Activated CD8-positive, alpha-beta memory T cell treated with anti-CD3 and anti-CD28 coated beads, Interleukin-2, amount 10 ng/mL, durations not matched to agents 7 days and 5 days (primary cell): ENCODE measurements at regions not wholly inside any gene's neighbourhood (a gene's known extent, or its start where the extent isn't known, plus 50 kb on each side); places are given as distances from the start of the nearest gene placed in this dataset.

Experiments used
- ATAC-seq: fragments of 150-1000 bp; cut with Tn5 transposase; one replicate; pipeline ENCODE4 v1.10.0; 2021; ENCODE audit warnings: moderate library complexity
- CTCF ChIA-PET: fragments of 350-600 bp; sonication (Branson Sonifier 250); formaldehyde crosslinking; loops from one replicate; lab custom pipeline; 2021; ENCODE audit warnings: antibody characterized with exemption; lab: Charles Lee
- DNase-seq: peaks from one replicate; pipeline ENCODE4 v3.0.0-alpha.2; 2020
- H3K27ac Mint-ChIP-seq: one replicate; pipeline ENCODE4 v1.8.0; 2021; ENCODE audit warnings: mild to moderate bottlenecking, mixed read lengths
- H3K27me3 Mint-ChIP-seq: one replicate; pipeline ENCODE4 v1.8.0; 2021; ENCODE audit warnings: mixed read lengths
- H3K36me3 Mint-ChIP-seq: one replicate; pipeline ENCODE4 v1.8.0; 2021; ENCODE audit warnings: mild to moderate bottlenecking, mixed read lengths
- H3K4me1 Mint-ChIP-seq: one replicate; pipeline ENCODE4 v1.8.0; 2021; ENCODE audit warnings: mixed read lengths
- H3K4me3 Mint-ChIP-seq: one replicate; pipeline ENCODE4 v1.8.0; 2021; ENCODE audit warnings: mild to moderate bottlenecking, moderate library complexity, mixed read lengths
- H3K9me3 Mint-ChIP-seq: one replicate; pipeline ENCODE4 v1.8.0; 2022; ENCODE audit warnings: low read depth, mixed read lengths

DNA sequence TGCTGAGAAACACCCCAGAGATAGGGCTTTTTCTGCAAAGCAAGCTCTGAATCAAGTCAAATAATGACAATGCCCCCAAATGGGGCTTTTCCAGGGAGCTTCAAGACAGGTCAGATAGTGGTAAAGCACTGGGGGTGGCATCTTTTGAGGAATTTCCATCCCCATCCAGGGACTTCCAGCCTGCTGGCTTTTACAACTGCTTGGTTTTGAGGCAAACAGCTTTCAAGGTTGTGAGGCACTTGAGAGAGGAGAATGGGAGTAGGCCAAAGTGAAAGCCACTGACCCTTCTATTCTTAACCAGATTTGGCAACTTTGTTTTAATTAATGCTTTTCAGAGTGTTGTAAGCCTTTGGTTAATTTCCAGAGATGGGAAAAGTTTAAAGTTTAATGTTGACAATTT is 762.0 kb upstream of the POU3F3 start:
- CTCF ChIA-PET: no interaction called here
- no peak overlapping the region for H3K27ac Mint-ChIP-seq

DNA sequence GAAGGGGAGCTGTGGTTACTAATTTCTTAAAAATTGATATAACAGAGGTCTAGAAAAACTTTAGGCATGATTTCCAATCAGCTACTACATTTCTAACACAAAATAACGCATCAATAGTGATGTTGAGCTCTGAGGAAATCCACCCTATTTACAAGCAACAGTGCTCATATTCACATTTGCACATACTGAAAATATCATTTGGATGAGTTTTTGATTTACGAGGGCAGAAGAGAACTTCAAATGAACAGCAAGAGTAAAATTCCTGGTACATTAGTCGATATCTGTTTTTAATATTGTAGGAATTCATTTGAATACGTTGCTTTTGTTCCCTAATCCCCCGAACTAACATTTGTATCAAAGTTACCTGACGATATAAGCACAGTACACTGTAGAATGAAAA is 761.0 kb upstream of the POU3F3 start:
- no peak overlapping the region for H3K4me3 Mint-ChIP-seq
- DNase-seq (no peak), ATAC-seq (no peak)
- H3K27ac Mint-ChIP-seq: no peak overlapping the region
- H3K4me1 Mint-ChIP-seq: no peaks in the 10 kb centered on the region
- peaks cover 9% of the 10 kb centered on the region for H3K9me3 Mint-ChIP-seq
- no peaks in the 10 kb centered on the region for H3K27me3 Mint-ChIP-seq
- CTCF ChIA-PET: no interaction called here
- no peaks in the 10 kb centered on the region for H3K36me3 Mint-ChIP-seq

More for the DNA sequence above, 762.0 kb upstream of the POU3F3 start:
- H3K27me3 Mint-ChIP-seq: no peaks in the 10 kb centered on the region
- DNase-seq: no peak
- H3K4me3 Mint-ChIP-seq: no peak overlapping the region
- ATAC-seq: no peak
- H3K36me3 Mint-ChIP-seq: no peaks in the 10 kb centered on the region
- peaks cover 5% of the 10 kb centered on the region for H3K9me3 Mint-ChIP-seq
- H3K4me1 Mint-ChIP-seq: no peaks in the 10 kb centered on the region

DNA sequence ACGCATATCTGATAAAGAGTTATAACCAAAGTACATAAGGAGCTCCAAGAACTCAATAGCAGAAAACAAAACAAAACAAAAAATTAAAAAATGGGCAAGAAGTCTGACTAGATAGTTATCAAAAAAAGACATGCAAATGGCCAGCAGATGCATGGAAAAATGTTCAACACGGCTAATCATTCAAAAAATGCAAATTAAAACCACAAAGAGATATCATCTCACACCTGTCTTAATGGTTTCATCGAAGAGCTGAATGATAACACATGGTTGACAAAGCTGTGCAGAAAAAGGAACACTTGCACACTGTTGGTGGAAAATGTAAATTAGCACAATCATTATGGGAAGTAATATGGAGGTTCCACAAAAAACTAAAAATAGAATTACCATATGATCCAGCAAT is 751.3 kb upstream of the POU3F3 start:
- H3K4me1 Mint-ChIP-seq: no peaks in the 10 kb centered on the region
- no peaks in the 10 kb centered on the region for H3K36me3 Mint-ChIP-seq
- DNase-seq (no peak), ATAC-seq (no peak)
- CTCF ChIA-PET: no interaction called here
- no peak overlapping the region for H3K27ac Mint-ChIP-seq
- H3K9me3 Mint-ChIP-seq: peaks cover 8% of the 10 kb centered on the region
- H3K4me3 Mint-ChIP-seq: no peak overlapping the region
- H3K27me3 Mint-ChIP-seq: no peaks in the 10 kb centered on the region

DNA sequence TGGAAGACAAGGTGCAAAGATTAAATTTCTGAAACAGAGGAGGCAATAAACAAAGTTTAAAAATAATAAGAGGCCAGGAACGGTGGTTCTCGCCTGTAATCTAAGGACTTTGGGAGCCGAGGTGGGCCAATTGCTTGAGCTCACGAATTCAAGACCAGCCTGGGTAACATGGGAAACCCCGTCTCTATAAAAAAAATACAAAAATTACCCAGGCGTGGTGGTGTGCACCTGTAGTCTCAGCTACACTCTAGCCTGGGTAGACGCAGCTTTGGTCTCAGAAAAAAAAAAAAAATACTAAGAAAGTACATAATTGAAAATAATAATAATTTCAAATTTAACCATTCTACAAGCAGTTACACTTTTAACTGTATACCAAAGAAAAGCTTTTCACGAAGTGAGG is 744.6 kb upstream of the POU3F3 start:
- CTCF ChIA-PET: no interaction called here
- no peaks in the 10 kb centered on the region for H3K36me3 Mint-ChIP-seq
- H3K9me3 Mint-ChIP-seq: peaks cover 3% of the 10 kb centered on the region
- DNase-seq: no peak
- no peaks in the 10 kb centered on the region for H3K27me3 Mint-ChIP-seq
- no peak overlapping the region for H3K27ac Mint-ChIP-seq
- H3K4me3 Mint-ChIP-seq: no peak overlapping the region
- ATAC-seq: no peak
- no peaks in the 10 kb centered on the region for H3K4me1 Mint-ChIP-seq

DNA sequence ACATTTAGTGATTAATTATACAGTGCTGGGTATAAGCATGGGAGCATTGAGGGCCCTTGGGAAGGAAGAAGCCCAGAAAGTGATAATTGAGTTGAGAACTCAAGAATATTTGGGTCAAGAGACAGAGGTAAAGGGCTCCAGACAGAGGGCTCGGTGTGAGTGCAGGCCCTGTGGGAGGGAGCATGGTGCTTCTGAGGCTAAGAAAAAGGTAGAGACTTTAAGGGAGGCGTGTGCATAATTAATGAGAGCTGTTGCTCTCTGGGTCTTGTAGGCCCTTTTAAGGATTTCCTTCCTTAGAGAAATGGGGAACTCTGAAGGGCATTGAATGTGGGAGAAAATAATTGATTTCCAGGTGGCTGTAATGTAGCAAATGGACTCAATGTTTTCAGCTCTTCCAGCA is 735.0 kb upstream of the POU3F3 start:
- no peak for DNase-seq
- CTCF ChIA-PET: no interaction called here
- H3K36me3 Mint-ChIP-seq: no peaks in the 10 kb centered on the region
- no peak overlapping the region for H3K27ac Mint-ChIP-seq
- no peaks in the 10 kb centered on the region for H3K4me1 Mint-ChIP-seq
- no peaks in the 10 kb centered on the region for H3K27me3 Mint-ChIP-seq
- peaks cover 9% of the 10 kb centered on the region for H3K9me3 Mint-ChIP-seq
- no peak for ATAC-seq
- H3K4me3 Mint-ChIP-seq: no peak overlapping the region

DNA sequence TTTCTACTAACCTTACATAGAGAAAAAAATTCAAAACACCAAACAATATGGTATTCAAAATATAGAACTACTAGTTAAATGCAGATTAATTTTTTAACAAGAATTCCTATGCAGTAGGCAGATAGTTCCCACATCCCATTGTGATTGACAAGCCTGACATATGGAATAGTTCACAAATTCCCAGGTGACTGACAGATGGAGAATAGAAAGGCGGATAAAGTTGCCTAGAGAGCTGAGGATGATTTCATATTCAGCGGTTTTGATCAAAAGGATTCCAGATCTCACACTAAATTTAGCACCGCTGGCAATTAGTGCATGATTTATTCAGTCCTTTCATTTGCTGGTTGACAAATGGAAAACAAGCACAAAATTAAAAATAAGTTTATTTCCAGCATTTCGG is 733.7 kb upstream of the POU3F3 start:
- CTCF ChIA-PET: no interaction called here
- Mint-ChIP-seq H3K9me3 (peaks cover 9% of the 10 kb centered on the region), H3K27me3 (no peaks in the 10 kb centered on the region), H3K27ac (no peak overlapping the region), H3K36me3 (no peaks in the 10 kb centered on the region), H3K4me1 (no peaks in the 10 kb centered on the region), H3K4me3 (no peak overlapping the region)
- ATAC-seq: no peak
- no peak for DNase-seq

DNA sequence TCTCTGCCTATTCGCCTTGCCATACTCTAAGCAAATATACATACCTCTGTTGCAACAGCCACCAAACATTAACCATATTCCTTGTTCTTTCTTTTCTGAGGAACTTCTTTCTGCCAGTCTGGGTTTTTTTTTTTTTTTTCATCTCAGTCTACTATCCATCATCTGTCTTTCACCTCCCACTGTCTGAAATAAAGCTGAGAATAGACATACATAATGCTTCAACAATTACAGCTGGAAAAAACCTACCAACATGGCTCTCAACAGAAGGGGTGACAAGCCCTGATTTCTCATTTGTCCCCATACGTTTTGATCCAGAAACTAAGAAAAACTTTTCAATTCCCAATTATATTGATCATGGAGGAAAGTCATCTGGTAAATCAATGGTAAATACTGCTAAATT is 728.8 kb upstream of the POU3F3 start:
- H3K27ac Mint-ChIP-seq: no peak overlapping the region
- no peak for ATAC-seq
- H3K4me1 Mint-ChIP-seq: no peaks in the 10 kb centered on the region
- DNase-seq: no peak
- no peak overlapping the region for H3K4me3 Mint-ChIP-seq
- H3K36me3 Mint-ChIP-seq: no peaks in the 10 kb centered on the region
- peaks cover 12% of the 10 kb centered on the region for H3K9me3 Mint-ChIP-seq
- CTCF ChIA-PET: no interaction called here
- no peaks in the 10 kb centered on the region for H3K27me3 Mint-ChIP-seq

DNA sequence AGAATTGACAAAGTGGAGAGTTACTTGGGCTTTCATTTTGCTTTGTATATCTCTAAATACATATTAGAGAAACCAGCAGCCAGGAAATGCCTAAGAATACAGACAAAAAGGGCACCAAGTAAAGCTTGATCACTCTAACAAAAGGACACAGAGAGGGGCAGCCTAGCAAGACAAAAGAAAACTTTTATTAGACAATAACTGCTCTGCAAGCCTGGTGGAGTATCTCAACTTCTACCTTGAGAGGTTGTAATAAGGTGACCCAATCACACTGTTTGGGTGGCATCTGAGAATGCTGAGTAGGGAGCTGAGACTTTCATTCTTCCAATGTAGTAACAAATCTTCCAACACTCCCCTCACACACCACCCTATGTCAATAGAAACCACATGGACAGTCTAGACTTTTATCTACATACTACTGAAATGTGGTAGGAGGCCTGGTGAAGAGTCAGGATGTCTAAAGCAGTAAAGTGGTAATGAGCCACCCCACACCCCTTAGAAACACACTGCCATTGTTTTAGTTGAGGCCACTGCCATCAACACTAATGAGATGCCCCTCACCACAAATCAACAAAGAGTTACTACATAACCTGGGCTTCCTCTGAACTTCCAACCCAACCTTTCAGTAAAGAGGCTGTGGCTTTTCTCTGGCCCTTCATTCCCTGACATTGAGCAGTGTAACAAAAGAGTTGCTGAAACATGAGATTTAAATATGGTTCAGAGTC is 726.7 kb upstream of the POU3F3 start:
- Mint-ChIP-seq H3K4me3 (no peak overlapping the region), H3K9me3 (peaks cover 4% of the 10 kb centered on the region), H3K27ac (no peak overlapping the region), H3K36me3 (no peaks in the 10 kb centered on the region), H3K27me3 (no peaks in the 10 kb centered on the region), H3K4me1 (no peaks in the 10 kb centered on the region)
- DNase-seq (no peak), ATAC-seq (no peak)
- CTCF ChIA-PET: no interaction called here

DNA sequence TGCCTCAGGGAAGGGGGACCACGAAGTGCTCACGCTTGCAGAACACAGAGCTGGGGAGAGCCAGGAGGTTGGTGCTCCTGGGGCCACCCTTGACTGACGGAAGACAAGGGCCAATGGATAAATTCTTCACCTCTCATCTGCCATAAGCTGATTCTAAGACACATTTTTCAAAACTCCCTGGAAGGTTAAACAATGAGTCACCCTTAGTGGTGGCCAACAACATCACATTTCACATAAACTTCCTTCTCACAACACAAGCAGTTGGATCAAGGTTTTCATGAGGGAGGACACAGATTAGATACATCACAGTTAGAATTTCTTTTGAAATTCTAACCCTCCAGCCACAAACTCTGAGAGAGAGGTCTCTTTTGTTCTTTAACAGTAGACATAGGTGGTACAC is 713.6 kb upstream of the POU3F3 start:
- H3K9me3 Mint-ChIP-seq: peaks cover 13% of the 10 kb centered on the region
- ATAC-seq: no peak

DNA sequence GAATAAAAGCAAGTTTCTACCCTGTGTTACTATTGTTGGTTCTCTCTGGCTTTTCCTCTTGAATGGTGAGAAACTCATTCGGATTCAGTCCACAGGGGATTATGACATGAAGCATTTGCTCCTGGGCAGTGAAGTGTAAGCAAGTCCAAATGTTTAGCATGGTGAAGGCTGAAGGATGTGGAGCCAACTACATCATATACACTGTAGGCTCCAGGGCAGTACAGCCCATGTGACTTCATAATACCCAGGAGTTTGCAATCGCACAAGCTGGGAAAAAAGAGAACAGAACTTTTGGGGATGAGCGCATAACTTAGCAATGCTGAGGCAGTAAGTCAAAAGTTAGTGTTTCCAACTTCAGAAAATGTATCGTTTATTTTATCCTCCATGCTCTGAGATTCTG is 695.7 kb upstream of the POU3F3 start:
- Mint-ChIP-seq H3K4me1 (no peaks in the 10 kb centered on the region), H3K27me3 (no peaks in the 10 kb centered on the region), H3K9me3 (peaks cover 7% of the 10 kb centered on the region), H3K27ac (no peak overlapping the region), H3K36me3 (no peaks in the 10 kb centered on the region), H3K4me3 (no peak overlapping the region)
- DNase-seq (no peak), ATAC-seq (no peak)
- CTCF ChIA-PET: no interaction called here

More for the DNA sequence above, 713.6 kb upstream of the POU3F3 start:
- no peak overlapping the region for H3K4me3 Mint-ChIP-seq
- no peak overlapping the region for H3K27ac Mint-ChIP-seq
- H3K4me1 Mint-ChIP-seq: no peaks in the 10 kb centered on the region
- CTCF ChIA-PET: no interaction called here
- no peak for DNase-seq
- no peaks in the 10 kb centered on the region for H3K36me3 Mint-ChIP-seq
- no peaks in the 10 kb centered on the region for H3K27me3 Mint-ChIP-seq

DNA sequence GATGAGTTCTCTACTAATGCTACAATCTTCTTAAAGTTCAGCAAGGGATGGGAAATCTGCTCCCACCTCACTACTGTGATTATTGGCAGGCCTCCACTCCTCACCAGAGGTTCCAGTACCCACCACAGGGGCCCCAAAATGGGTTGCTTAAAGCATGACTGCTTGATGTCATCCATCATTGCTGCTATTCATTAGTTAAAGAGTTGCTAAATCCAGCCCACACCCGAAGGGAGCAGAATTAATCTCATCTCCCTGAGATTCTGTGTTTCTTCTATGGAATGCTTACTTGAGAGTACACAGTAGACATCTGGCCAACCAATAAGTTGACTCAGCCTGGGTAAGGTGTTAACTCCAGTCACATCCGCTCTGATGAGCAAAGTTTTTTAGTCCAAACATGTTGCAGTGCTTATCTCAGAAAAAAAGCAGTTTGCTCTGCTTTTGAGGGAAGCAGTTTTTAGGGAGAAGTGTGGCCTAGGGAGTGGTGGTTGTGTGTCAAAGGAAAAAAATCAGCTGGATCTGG is 690.2 kb upstream of the POU3F3 start:
- Mint-ChIP-seq H3K27ac (no peak overlapping the region), H3K9me3 (peaks cover 10% of the 10 kb centered on the region), H3K27me3 (no peaks in the 10 kb centered on the region), H3K4me1 (no peaks in the 10 kb centered on the region), H3K36me3 (no peaks in the 10 kb centered on the region), H3K4me3 (no peak overlapping the region)
- ATAC-seq (no peak), DNase-seq (no peak)
- CTCF ChIA-PET: no interaction called here

DNA sequence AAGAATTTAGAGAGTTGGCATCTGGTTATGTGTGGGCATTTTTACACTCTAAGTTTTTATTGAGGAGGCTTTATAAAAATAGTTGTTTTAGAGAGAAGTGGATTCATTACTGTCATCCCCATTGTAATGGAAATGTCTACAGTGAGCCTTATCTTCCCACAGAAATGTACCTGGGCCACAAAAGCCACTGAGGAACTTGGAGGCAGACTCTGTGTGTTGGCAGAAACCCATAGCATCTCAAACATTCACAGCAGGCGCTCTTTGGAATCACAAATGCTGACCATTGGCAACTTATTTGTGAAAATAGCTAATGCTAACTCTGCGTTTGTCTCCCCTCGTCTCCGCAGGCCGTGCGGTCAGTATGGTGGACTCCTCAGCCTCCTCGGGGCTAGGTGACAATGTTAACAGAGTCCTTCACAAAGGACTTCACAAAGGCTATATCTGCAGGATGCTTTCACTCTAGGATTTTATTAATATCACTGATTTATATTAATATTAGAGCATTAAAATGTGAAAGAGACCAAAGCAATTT is 689.1 kb upstream of the POU3F3 start:
- H3K4me1 Mint-ChIP-seq: no peaks in the 10 kb centered on the region
- ATAC-seq (no peak), DNase-seq (no peak)
- H3K27me3 Mint-ChIP-seq: no peaks in the 10 kb centered on the region
- no peak overlapping the region for H3K27ac Mint-ChIP-seq
- CTCF ChIA-PET: no interaction called here
- no peak overlapping the region for H3K4me3 Mint-ChIP-seq
- H3K9me3 Mint-ChIP-seq: peaks cover 10% of the 10 kb centered on the region
- no peaks in the 10 kb centered on the region for H3K36me3 Mint-ChIP-seq

DNA sequence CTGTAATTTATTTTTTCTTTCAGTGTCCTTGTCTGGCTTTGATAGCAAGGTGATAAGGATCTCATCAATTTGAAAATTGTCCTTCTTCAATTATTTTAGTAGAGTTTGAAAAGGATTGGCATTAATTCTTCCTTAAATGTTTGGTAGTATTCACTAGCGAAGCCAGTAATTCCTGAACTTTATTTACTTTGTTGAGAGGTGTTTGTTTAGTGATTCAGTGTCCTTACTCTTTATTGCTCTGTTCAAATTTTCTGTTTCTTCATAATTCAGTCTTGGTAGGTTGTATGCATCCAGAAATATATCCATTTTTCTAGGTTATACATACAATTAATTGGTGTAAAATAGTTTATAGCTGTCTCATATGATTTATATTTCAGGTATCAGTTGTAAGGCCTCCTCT is 676.7 kb upstream of the POU3F3 start:
- H3K9me3 Mint-ChIP-seq: peaks cover 16% of the 10 kb centered on the region
- no peak for DNase-seq
- H3K36me3 Mint-ChIP-seq: no peaks in the 10 kb centered on the region
- H3K27me3 Mint-ChIP-seq: no peaks in the 10 kb centered on the region
- no peaks in the 10 kb centered on the region for H3K4me1 Mint-ChIP-seq
- no peak for ATAC-seq
- H3K4me3 Mint-ChIP-seq: no peak overlapping the region
- CTCF ChIA-PET: no interaction called here
- H3K27ac Mint-ChIP-seq: no peak overlapping the region

DNA sequence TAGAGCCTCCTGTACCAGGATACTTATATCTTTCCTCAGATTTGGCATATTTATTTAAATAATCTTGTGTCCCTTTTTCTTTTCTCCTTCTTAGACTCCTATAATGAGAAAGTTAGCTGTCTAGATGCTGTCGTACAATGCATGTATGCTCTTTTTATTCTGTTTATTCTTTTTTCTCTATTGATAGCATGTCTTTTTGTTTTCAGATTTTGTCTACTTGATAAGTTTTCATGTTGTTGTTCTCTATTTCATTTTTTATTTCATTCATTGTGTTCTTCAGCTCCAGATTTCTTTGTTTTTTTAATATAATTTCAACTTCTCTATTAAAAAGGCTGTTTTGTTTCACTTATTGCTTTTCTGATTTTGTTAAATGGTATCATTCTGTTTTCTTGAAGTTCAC is 674.3 kb upstream of the POU3F3 start:
- no peak overlapping the region for H3K27ac Mint-ChIP-seq
- H3K36me3 Mint-ChIP-seq: no peaks in the 10 kb centered on the region
- CTCF ChIA-PET: no interaction called here
- H3K9me3 Mint-ChIP-seq: peaks cover 18% of the 10 kb centered on the region
- H3K4me3 Mint-ChIP-seq: no peak overlapping the region
- no peaks in the 10 kb centered on the region for H3K27me3 Mint-ChIP-seq
- H3K4me1 Mint-ChIP-seq: no peaks in the 10 kb centered on the region
- DNase-seq: no peak
- ATAC-seq: no peak
